ENCODE measurements at regions not wholly inside any gene's neighbourhood (a gene's known extent, or its start where the extent isn't known, plus 50 kb on each side); places are given as distances from the start of the nearest gene placed in this dataset.

DNA sequence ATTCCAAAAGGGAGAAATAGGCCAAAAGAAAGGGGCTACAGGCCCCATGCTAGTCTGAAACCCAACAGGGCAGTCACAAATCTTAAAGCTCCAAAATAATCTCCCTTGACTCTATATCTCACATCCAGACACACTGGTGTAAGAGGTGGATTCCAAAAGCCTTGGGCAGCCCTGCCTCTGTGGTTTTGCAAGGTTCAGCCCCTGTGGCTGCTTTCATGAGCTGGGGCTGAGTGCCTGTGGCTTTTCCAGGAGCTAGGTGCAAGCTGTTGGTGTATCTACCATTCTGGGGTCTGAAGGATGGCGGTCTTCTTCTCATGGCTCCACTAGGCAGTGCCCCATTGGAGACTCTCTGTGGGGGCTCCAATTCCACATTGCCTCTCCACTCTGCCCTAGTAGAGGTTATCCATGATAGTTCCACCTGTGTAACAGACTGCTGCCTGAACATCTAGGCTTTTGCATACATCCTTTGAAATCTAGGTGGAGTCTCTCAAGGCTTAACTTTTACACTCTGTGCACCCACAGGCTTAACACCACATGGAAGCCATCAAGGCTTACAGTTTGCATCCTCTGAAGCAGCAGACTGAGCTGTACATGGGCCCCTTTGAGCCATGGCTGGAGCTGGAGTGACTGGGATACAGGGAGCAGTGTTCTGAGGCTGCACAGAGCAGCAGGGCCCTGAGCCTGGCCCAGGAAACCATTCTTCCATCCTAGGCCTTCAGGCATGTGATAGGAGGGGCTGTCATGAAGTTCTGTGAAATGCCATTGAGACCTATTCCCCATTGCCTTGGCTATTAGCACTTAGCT, 66.5 kb upstream of the ABCD2 start:
- ATAC-seq: no peak
- in situ Hi-C loops (cut with HindIII; ENCODE audit: low pct_unique_long_range_greater_than_20kb, low sequenced_read_pairs) (no loop called here), intact Hi-C loops (cut with micrococcal nuclease; ENCODE audit: unreplicated experiment) (no loop called here)
- no peaks in the 10 kb centered on the region for H3K36me3 ChIP-seq (ENCODE audit: control insufficient read depth, insufficient read depth, low read length)
- no peaks in the 10 kb centered on the region for H3K9me3 ChIP-seq (ENCODE audit: control insufficient read depth, insufficient read depth, low read depth, low read length)
- POLR2A ChIA-PET: no interaction called here
- H3K27me3 ChIP-seq (ENCODE audit: control insufficient read depth, insufficient read depth, low read length): no peaks in the 10 kb centered on the region
- no peak overlapping the region for H3K27ac ChIP-seq (ENCODE audit: low read length)
- no peak for DNase-seq (ENCODE audit: low read depth, low spot score)
- CTCF ChIA-PET: no interaction called here
- TF ChIP-seq TCF7L2 (IDR thresholded peaks at IDR 0.05; ENCODE audit: low read depth, low read length) (no peak), SIN3A (IDR thresholded peaks at IDR 0.05; ENCODE audit: borderline replicate concordance, insufficient read depth, low read depth, low read length) (no peak), REST (IDR thresholded peaks at IDR 0.05; ENCODE audit: insufficient read depth in 1 of 2, low read depth in 2 of 2, low read length in 1 of 2) (no peak), POLR2AphosphoS5 (IDR thresholded peaks at IDR 0.05; ENCODE audit: low read depth, low read length) (no peak)
- TF ChIP-seq, protein P1, sequence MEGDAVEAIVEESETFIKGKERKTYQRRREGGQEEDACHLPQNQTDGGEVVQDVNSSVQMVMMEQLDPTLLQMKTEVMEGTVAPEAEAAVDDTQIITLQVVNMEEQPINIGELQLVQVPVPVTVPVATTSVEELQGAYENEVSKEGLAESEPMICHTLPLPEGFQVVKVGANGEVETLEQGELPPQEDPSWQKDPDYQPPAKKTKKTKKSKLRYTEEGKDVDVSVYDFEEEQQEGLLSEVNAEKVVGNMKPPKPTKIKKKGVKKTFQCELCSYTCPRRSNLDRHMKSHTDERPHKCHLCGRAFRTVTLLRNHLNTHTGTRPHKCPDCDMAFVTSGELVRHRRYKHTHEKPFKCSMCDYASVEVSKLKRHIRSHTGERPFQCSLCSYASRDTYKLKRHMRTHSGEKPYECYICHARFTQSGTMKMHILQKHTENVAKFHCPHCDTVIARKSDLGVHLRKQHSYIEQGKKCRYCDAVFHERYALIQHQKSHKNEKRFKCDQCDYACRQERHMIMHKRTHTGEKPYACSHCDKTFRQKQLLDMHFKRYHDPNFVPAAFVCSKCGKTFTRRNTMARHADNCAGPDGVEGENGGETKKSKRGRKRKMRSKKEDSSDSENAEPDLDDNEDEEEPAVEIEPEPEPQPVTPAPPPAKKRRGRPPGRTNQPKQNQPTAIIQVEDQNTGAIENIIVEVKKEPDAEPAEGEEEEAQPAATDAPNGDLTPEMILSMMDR (IDR thresholded peaks at IDR 0.05): no peak
- H3K4me1 ChIP-seq (ENCODE audit: control insufficient read depth, insufficient read depth, low read length): no peaks in the 10 kb centered on the region
- H3K4me3 ChIP-seq (ENCODE audit: low read depth in 2 of 2, low read length in 2 of 2): no peak overlapping the region
- no TSS peak for BruUV-seq (replicated peaks)

DNA sequence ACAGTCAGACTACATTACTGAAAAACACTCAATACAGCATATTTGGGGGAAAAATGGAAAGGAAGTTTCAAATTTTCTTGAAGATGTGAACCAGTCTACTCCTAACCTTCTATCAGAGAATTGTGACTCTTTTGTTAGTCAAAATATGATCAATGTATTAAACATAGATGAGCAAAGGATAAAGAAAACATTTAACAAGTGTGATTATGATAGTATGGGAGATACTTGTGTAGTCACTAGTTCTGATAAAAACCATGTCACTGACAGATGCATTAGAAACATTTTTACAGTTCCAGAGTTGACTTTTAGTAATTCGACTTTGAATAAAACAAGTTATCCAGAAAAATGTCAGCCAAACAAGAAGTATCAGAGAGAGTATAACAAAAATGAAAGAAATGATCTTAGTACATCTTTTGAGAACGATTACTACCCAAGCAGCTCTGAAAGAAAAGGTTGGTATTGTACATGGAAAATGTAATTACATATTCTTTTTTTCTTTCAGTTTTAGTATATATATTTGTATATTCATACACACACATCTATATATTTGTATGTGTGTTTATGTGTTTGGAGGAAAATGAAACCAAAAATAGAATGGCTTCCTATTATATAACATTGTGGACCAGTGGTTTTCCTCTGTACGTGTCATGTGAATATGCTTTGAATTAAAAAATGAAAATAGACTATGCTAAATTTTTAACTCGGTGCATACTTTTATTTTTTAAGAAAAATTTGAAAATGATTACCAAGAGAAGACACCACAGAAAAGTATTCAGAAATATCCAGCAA, 63.3 kb upstream of the ABCD2 start:
- CTCF ChIA-PET: no interaction called here
- ATAC-seq: no peak
- no peaks in the 10 kb centered on the region for H3K36me3 ChIP-seq (ENCODE audit: control insufficient read depth, insufficient read depth, low read length)
- intact Hi-C loops (cut with micrococcal nuclease; ENCODE audit: unreplicated experiment): no loop called here
- no peak overlapping the region for H3K27ac ChIP-seq (ENCODE audit: low read length)
- in situ Hi-C loops (cut with HindIII; ENCODE audit: low pct_unique_long_range_greater_than_20kb, low sequenced_read_pairs): no loop called here
- TF ChIP-seq SIN3A (IDR thresholded peaks at IDR 0.05; ENCODE audit: borderline replicate concordance, insufficient read depth, low read depth, low read length) (no peak), TCF7L2 (IDR thresholded peaks at IDR 0.05; ENCODE audit: low read depth, low read length) (no peak), POLR2AphosphoS5 (IDR thresholded peaks at IDR 0.05; ENCODE audit: low read depth, low read length) (no peak), REST (IDR thresholded peaks at IDR 0.05; ENCODE audit: insufficient read depth in 1 of 2, low read depth in 2 of 2, low read length in 1 of 2) (no peak)
- TF ChIP-seq, protein P1 (IDR thresholded peaks at IDR 0.05): no peak
- no TSS peak for BruUV-seq (replicated peaks)
- no peaks in the 10 kb centered on the region for H3K27me3 ChIP-seq (ENCODE audit: control insufficient read depth, insufficient read depth, low read length)
- H3K4me1 ChIP-seq (ENCODE audit: control insufficient read depth, insufficient read depth, low read length): no peaks in the 10 kb centered on the region
- no peaks in the 10 kb centered on the region for H3K9me3 ChIP-seq (ENCODE audit: control insufficient read depth, insufficient read depth, low read depth, low read length)
- no peak overlapping the region for H3K4me3 ChIP-seq (ENCODE audit: low read depth in 2 of 2, low read length in 2 of 2)
- no peak for DNase-seq (ENCODE audit: low read depth, low spot score)
- POLR2A ChIA-PET: no interaction called here

All from Panc1 (cell line).